Activated CD4-positive, alpha-beta T cell treated with anti-CD3 and anti-CD28 coated beads, Interleukin-2, amount 50 U/mL, for 16 hours (primary cell): ENCODE measurements at regions not wholly inside any gene's neighbourhood (a gene's known extent, or its start where the extent isn't known, plus 50 kb on each side); places are given as distances from the start of the nearest gene placed in this dataset.
"Not testable (repeated sequence)": the region's sequence is repeated elsewhere in the genome, so short reads cannot be mapped to it uniquely, and the experiment has no call there.

Source experiments
- DNase-seq: peaks from one replicate; pipeline ENCODE4 v3.0.0-alpha.2; 2020

GRCh38 chr7:119968411-119968810 lies 304.6 kb upstream of the KCND2 start:
- DNase-seq: not testable (repeated sequence)

DNA sequence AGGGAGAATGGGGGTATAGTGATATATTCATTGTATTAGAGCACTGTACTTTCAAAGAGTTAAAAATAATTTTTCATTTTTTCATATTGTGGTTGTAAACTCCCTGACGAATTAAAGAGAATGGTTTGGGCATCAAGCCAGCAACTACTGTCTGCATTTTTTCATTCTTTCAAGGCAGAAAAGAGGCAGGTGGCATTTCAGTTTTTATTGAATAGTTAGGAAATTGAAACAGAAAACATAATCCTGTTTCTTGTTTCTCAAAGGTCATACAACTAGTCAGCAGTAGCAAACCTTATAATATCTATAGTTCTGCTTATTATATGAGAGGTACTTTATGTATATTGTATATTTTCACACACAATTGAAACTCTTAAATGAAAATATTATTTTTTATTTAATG lies 303.9 kb upstream of the KCND2 start:
- DNase-seq: no peak

DNA sequence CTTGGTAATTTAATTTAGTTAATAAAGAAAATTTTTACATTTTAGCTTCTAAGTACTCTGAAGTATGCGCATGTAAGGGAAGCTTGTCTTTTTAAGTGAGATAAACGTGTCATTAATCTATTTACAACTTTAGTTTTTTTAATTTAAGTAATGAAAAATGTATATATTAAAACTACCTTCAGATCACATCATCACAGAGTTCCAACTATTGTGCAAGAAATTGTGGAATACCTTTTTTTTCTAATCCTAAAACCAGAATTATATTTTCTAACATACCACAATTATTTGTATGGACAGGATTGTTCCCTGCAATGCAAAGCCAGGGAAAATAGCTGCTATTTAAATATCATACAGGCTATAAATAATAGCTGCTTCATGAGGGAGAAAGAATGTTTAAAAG lies 303.2 kb upstream of the KCND2 start:
- no peak for DNase-seq

- no peak for DNase-seq
Measured at GRCh38 chr7:119974972-119975371, 298.0 kb upstream of the KCND2 start.

DNA sequence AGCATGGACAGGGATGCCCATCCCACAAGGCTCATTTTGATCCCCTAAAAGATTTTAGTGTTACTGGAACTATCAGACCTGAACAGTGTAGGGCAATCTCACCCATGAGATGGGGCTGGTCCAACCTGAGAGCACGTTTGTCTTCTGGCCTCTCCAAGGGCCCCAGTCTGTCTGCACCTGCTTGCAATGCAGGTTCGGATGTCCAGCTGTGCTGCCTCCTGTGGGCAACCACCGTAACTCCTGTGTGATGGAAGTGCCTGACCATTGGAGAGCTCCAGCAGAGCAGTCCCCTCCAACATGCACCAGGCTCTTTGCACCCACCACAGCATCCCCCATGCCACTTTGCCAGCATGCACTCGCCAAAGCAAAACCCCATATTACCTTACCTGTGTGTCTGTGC lies 290.1 kb upstream of the KCND2 start:
- no peak for DNase-seq

DNA sequence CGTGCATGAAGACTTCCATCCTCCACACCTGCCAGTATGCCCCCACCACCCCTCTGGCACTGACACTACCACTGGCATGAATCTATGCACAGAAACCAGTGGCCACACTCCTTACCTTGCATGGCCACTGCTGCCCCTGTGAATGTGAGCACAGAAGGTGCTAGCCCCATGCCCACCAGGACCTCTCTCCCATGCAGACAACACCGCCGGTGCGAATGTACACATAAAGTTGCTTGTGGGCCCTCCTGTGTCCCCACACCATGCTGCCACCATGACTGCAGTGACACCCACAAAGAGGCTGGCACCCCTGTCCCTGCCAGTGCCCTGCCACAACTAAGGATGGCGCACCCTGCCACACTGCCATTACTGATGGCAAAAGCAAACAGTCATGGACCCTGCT lies 289.5 kb upstream of the KCND2 start:
- no peak for DNase-seq

DNA sequence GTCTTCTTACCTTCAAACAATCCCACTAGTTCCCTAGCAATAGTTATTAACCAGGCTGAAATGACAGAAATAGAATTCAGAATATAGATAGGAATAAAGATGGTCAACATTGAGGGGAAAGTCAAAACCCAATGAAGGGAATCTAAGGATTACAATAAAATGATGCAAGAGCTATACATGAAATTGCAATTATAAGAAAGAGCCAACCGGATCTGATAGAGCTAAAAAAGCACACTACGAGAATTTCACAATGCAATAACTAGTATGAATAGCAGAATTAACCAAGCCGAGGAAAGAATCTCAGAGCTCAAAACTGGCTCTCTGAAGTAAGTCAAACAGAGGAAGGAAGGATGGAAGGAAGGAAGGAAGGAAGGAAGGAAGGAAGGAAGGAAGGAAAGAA lies 288.7 kb upstream of the KCND2 start:
- DNase-seq: no peak

DNA sequence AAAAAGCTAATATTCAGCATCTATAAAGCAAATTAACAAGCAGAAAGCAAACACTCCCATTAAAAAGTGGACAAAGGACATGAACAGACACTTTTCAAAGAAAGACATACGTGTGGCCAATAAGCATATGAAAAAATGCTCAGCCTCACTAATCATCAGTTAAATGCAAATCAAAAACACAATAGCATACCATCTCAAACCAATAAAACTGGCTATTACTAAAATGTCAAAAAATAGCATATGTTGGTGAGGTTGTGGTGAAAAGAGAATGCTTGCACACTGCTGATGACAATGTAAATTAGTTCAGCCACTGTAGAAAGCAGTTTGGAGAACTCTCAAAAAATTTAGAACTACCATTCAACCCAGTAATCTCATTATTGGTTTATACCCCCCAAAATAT lies 284.6 kb upstream of the KCND2 start:
- no peak for DNase-seq

DNA sequence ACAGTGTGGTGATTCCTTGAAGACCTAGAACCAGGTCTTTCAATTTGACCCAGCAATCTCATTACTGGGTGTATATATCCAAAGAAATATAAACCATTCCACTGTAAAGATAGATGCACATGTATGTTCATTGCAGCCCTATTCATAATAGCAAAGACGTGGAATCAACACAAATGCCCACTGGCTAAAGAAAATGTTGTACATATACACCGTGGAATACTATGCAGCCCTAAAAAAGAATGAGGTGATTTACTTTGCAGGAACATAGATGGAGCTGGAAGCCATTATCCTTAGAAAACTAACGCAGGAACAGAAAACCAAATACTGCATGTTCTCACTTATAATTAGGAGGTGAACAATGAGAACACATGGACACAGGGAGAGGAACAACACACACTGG lies 278.0 kb upstream of the KCND2 start:
- no peak for DNase-seq

DNA sequence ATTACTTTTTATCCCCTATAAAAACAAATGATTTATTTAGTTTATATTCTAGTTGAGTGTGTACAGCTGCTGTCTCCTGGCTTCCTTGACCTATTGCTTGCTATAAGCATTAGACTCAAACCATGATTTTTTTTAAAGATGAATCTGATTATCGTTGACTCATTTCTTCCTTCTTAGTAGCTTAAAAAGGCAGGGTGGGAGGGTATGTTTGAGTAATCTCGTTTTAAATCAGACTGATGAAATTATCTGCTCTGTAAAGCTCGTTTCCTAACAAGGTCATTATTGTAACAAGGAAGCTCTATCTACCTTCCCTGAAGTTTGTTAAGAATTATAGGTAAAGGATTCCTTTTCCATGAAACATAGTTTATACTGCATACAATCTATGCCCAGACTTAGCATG lies 276.3 kb upstream of the KCND2 start:
- DNase-seq: peak; percentile 6

DNA sequence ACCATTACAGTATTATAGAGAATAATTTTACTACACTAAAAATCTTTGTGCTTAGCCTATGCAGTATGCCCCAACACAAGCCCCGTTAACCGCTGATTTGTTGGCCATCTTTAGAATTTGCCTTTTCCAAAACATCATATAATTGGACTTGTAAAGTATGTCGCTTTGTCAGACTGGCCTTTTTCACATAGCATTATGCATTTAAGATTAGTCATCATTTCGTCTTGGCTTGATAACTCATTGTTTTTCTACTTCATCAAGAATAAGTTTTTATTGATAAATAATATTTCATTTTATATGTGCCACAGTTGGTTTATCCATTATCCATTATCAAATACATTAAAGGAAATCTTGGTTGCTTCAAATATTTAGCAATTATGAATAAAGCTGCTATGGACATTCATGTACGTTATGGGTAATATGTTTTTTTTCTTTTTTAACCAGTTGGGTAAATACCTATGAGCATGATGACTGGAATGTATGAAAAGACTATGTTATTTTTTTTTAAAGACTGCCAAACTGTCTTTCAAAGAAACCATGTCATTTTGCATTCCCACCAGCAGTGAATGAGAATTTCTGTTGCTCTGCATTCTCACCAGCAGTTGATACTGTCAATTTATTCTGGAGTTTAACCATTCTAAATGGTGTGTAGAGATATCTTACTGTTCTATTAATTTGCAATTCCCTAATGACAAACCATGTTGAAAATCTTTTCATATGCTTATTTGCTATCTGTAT lies 273.1 kb upstream of the KCND2 start:
- DNase-seq: no peak

GRCh38 chr7:120005720-120006119 lies 267.3 kb upstream of the KCND2 start:
- DNase-seq: no peak

DNA sequence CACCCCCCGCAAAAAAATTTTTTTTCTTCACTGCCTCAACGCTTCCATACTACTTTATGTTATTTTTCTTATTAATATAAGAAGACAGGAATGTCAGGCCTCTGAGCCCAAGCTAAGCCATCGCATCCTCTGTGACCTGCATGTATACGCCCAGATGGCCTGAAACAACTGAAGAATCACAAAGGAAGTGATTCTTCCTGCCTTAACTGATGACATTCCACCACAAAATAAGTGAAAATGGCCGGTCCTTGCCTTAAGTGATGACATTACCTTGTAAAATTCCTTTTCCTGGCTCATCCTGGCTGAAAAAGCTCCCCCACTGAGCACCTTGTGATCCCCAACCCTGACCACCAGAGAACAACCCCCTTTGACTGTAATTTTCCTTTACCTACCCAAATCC lies 258.7 kb upstream of the KCND2 start:
- not testable (repeated sequence) for DNase-seq

DNA sequence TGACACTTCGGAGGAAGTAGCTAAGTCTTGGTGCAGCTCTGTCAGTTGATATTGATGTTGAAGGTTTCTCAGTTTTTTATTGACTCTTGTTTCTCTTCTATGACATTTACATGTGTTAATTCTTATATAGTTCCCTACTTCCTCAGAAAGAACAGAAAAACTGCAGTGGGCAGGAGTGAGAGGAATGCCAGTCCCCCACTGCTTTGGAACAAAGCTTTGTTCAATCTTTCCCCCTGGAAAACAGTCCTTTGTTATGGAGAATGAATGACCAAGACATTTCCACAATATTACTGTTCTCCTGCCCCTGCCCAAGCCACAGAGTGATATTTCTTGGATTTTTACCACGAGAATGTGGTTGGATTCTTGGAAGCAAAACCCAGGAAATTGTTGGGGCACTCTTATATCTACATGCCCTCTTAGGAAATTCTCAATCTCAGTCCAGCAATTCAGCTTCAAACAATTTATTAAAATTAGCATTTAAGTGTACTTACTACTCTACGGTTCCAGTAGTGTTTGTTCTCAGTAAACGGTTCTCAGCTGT lies 258.0 kb upstream of the KCND2 start:
- DNase-seq: no peak

- DNase-seq: no peak
Measured at GRCh38 chr7:120021085-120021484, 251.9 kb upstream of the KCND2 start.

DNA sequence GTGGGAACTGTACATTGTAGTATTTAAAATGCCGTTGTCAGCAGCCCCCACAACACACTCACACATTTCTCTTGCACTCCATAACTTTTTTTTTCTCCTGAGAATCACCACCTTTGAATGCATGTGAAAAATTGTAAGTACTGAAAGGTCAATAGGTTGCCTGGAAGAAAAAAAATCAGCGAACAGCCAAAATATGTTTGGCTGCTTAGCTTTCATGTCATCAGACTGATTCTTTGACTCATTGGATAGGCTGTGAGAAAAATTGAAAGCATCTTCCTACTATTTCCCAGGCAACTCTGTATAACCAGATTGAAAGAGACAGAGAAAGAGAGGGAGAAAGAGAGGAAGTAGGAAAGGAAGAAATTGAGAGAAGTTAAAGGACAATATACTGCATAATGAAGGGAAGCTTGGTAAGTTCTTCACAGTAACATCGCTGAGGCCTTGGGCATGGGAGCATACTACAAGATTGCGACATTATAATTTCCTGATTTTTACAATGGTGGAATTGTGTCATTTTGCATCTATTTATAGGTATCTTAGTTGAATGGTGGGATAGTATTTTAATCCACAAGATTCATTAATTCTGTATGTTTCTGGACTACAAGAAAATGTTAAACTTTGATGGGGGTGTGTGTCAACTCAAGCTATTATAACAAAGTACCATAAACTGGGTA lies 249.3 kb upstream of the KCND2 start:
- no peak for DNase-seq

DNA sequence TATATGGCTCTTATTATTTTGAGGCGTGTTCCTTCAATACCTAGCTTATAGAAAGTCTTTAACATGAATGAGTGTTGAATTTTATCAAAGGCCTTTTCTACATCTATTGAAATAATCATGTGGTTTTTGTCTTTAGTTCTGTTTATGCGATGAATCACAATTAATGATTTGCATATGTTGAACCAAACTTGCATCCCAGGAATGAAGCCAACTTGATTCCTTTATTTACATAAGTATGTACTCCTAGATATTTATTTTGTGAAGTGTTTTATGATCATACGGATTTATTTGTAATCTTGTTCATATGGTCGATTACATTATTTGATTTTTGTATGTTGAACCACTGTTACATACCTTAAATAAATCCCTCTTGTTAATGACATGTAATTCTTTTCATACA lies 244.3 kb upstream of the KCND2 start:
- DNase-seq: no peak

DNA sequence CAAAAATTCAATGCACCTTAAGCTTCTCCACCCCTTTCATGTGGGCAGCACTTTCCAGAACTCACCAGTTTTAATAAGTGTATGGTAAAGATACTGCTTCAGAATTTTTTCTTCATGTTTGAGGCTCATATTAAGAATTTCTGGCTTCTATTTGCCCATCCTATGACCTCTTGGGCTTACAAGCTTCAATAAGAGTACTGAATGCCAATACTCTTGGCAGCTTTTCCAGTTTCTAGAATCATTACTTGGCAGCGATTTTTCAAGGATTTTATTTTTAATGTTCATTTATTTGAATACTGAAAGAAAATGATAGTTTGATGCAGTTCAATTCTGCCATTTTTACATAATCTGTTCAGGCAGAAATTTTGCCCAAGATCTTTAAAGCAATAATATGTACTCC lies 242.1 kb upstream of the KCND2 start:
- DNase-seq: no peak

DNA sequence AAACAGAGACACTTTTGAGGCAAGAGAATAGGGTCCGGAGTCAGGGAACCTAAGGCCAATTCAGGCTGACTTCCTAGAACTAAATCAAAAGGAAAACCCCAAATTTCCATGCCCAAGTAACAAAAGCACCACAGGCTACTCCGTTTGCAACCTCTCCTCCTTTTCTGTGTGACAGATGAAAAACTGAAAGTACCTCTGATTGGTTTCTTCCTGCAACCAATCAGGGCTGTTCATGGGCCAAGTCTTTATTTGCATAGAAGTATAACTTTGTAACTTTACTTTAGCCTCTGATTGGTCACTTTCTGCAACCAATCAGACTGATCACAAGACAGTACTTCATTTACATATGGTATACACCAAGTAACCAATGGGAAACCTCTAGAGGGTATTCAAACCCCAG lies 239.9 kb upstream of the KCND2 start:
- no peak for DNase-seq

- no peak for DNase-seq
Measured at GRCh38 chr7:120039138-120039537, 233.8 kb upstream of the KCND2 start.

DNA sequence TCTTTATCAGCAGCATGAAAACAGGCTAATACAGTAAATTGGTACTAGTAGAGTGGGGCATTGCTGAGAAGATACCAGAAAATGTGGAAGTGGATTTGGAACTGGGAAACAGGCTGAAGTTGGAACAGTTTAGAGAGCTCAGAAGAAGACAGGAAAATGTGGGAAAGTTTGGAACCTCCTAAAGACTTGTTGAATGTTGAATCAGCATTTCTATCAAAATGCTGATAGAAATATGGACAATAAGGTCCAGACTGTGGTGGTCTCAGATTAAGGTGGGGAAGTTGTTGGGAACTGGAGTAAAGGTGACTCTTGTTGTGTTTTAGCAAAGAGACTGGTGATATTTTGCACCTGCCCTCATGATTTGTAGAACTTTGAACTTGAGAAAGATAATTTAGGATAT lies 231.2 kb upstream of the KCND2 start:
- no peak for DNase-seq

GRCh38 chr7:120043250-120043649 lies 229.7 kb upstream of the KCND2 start:
- DNase-seq: no peak

DNA sequence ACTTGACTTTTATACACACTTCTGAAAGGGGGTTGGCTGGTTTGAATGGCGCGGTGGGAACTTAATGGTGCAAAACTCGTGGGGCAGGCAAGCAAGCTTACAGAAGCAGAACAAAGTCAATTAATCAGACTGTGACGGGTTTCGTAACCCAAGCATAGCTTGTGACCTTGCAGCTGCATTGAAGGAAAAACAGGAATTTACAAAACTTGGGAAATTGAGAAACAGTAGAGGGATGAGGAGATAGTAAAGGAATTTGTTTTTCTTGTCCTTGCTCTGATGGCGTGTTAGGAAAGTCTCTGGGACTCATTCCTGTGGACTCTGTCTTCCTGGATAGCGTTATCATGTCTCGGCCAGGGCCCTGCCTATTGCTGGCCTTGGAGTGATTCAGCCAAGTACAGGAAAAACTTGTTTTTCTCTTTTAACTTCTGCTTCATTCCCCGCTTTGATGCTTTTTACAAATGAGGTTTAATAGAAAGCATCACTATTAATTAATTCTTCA lies 220.0 kb upstream of the KCND2 start:
- no peak for DNase-seq

GRCh38 chr7:120053390-120053961 lies 219.5 kb upstream of the KCND2 start:
- DNase-seq: no peak
